Glomerular visceral epithelial cell (primary cell): ENCODE measurements at regions not wholly inside any gene's neighbourhood (a gene's known extent, or its start where the extent isn't known, plus 50 kb on each side); places are given as distances from the start of the nearest gene placed in this dataset.
"Not testable (repeated sequence)": the region's sequence is repeated elsewhere in the genome, so short reads cannot be mapped to it uniquely, and the experiment has no call there.

ENCODE experiments used
- DNase-seq: peaks from one replicate; pipeline ENCODE4 v3.0.0-alpha.2; 2016; ENCODE audit errors: extremely low spot score

DNA sequence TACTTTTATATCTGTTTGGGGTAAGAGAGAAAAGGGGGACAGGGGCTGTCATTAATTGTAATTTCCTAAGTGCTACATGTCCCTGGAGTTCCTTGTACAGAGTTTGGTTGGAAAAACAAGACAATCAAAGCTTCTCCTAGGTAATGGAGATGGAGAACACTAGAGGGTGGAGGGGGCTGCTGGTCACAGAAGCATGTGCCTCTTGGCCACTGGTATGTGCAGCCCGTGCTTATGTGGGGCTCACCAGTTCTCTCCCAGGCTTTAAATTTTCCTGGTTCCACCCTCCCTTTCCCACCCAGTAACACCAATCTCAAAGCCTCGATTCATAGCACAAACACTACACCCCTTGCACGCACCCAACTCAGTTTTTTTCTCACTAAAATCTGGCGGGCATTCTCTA, 165.6 kb downstream of the SAMD5 start:
- DNase-seq = no peak

DNA sequence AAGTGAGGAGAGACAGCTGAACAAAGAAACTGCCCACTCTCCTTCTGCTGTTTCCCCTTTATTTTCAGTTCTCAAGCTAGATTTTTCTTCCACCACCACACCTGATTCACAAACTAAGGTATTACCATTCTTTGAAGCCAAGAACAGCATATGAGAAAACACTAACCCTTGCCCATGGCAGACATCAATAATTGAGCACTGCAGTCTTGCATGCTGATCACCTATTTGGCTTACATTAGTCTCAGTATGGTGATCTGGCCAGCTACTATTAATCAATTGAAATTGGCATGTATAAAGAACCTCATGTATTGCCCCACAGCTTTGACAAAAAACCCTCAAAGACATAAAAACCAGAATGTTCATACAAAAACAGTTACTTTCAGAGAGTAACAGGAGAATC, 166.3 kb downstream of the SAMD5 start:
- DNase-seq = no peak

DNA sequence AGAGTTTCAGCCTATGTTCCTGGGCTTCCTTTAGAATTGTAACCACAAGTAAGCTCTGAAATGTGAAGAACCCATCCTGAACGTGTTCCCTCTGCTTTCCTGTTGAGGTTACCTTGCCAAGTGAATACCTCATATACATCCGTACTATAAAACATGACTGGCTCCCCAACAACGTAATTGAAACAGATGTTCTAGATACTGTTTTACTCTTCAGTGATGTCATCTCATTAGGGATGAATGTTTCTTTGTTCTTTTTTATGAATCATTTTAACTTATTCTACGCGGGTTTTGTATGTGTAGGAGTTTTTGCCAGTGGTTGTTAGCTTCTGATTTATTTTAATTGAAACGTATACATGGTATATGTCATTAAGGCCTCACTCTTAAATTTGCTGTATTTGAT, 166.8 kb downstream of the SAMD5 start:
- no peak for DNase-seq

DNA sequence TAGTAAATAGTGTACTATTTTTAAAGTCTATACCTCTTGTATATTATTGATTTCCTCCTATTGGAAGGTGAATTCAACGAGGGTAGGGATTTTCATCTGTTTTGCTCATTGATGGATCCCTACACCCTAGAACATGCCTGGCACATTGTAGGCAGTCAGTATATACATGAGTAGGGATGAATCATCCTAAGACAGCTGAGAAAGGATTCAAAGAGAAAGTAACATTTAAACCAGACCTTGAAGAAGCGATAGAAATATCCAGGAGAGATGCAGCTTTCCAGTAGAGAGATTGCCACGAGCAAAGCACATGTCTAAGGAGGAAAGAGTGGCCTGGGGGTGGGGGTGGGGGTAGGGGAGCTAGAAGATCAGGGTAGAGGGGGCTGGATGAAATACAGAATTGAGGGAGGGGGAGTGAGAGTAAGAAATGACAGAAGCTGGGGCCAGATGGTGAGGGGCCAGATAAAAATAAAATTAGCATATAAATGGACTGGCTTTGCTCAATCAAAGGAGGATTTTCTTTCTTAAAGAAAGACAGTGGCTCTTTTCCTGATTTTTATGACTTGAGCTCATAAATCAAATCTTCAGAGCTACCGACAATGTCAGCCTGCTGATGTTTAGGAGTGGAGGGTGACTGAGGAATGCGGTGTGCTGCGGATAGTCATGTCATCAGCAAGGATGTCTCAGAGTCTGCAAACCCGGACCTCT, 168.2 kb downstream of the SAMD5 start:
- DNase-seq = no peak

DNA sequence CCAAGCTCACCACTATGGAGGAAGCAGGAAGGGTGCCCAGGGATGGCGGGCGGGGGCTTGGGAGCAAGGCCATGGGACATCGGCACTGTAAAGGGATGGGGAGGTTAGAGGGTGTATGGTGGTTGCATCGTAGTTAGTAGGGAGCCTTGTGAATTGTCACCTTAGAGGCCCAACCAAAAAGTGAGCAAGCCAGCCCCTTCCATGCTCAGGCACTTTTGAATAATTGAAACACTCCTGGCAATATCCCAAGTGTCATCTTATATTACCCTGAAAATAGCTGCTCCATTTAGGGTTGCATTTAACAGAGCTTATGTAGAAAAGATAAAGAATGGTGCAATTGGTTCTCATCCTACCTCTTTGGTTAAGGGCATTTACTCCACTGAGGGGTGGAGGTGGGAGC, 169.2 kb downstream of the SAMD5 start:
- no peak for DNase-seq

DNA sequence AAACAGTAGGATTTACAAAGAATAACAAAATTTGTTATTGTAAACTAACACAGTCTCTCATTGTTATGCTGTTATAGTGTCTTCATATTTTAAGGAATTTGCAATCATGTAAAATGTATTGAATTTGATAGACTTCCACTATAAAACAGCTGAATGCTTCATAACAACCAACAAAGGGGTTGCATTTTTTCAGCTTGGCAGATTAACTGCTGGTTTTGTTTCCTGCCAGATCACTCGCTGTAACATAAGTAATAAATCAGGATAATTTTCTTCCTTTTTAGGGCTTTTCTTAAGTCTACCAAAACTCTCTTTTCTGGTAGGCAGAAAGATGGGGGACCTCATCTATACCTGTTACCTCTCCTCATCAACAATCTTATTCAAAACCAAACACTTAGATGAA, 169.8 kb downstream of the SAMD5 start:
- no peak for DNase-seq

DNA sequence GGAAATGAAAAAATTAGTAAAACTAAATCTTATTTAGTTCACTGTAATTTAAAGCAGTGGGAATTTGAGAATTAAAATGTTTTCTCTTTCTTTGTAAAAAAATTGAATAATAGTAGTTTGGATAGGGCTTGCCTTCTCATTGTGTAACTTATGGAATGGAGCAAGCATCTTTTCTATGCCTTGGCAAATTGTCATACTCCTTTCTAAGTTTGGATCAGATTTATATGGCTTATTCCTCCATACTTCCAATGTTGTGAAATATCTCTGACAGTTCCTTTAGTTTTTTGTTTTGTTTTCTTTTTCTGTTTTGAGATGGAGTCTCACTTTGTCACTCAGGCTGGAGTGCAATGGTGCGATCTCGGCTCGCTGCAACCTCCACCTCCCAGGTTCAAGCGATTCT, 176.4 kb downstream of the SAMD5 start:
- no peak for DNase-seq

DNA sequence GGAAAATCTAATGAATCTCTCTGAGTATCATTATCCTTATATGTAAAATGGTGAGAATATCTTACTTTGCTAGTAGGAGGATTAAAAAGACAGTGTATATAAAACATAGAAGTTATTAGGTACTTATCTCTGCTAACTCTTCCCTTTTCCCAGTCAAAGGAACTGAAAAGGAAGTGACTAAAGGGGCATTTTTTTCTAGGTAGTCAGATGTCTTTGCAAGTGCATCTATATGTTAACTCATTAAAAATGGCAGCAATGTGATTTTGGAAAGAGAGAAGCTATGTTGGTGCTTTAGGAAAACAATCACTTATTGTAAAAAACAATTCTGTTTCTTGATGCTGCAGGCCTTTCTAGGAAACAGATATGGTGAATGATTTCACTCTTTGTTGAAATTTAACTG, 180.9 kb downstream of the SAMD5 start:
- no peak for DNase-seq

DNA sequence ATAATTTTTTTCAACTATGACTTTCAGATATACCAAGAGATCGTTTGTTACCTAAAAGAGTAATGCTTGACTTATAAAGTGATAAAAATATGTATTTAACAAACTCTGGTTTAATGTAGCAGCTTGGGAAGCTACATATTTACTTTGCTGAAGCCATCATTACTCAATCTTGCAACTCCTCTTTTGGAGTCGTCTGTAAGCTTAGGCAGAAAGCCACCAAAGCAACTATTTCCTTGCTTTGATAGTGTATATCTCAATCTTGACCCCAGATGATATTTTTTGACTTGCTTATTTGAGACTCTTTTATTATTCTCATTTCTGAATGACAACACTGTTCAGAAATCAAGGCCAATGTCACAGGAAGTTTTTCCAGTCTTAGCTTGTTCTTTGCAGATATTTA, 183.0 kb downstream of the SAMD5 start:
- no peak for DNase-seq

DNA sequence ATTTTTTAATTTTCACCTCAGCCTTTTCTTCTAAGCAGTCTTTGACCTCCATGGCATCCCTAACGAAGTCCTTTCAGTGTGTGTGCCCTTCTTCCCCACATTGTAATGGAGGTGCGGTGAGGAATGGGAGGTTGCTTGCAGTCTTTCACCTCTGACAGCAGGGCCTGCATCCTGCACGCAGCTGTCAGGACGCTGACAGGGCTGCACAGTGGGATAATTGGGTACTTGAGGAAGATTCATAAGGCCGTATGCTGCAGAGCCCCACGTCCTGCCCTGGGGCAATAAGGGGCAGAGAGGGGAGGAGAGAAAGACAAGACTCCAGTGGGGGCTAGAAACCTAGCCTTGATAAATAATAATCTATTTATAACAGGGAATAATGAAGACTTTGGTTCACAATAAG, 184.7 kb downstream of the SAMD5 start:
- DNase-seq = no peak

DNA sequence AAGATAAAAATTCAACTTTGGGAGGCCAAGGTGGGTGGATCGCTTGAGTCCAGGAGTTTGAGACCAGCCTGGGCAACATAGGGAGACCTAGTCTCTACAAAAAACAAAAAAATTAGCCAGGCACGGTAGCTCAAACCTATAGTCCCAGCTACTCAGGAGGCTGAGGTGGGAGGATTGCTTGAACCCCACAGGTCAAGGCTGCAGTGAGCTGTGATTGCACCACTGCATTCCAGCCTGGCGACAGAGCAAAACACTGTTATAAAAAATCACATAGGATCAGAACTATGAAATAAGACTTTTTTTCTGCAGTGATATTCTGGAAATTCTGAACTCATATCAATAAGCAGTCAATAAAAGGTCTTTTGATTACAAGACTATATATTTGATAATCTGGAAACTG, 186.1 kb downstream of the SAMD5 start:
- not testable (repeated sequence) for DNase-seq

DNA sequence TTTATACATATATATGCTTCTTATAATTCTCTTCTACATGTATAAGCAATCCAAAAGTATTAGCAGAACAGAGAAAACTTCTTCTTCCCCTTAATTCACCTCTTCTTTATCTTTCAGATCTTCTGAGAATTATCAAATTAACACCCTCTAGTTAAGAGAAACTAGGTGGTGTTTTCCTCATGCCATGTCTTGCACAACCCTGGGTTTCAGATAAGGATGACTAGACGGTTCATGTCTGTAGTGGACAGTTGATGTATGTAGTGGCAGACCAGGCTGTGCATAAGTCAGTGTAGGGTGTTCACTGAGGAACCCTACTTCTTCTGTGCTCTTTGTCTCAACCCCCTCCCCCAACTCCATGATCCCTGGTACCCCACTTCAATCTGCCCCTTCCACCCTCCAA, 187.3 kb downstream of the SAMD5 start:
- no peak for DNase-seq

DNA sequence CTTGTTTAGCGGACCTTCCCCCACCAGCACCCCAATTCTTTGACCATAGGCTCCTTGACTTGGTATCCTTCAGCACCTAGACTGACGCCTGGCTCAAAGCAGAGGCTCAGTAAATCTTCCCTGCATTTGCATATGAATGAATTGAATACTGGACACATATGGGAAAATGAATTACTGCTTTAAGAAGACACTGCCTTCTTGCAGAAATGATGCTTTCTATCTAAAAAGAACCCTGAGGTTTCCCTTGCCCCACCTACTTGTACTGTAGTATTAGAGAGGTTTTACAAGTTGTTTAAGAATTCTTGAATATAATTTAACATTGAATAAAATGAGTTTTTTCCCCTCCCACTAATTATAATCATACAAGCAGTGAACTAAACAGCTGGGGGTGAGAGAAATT, 190.7 kb downstream of the SAMD5 start:
- DNase-seq = no peak

DNA sequence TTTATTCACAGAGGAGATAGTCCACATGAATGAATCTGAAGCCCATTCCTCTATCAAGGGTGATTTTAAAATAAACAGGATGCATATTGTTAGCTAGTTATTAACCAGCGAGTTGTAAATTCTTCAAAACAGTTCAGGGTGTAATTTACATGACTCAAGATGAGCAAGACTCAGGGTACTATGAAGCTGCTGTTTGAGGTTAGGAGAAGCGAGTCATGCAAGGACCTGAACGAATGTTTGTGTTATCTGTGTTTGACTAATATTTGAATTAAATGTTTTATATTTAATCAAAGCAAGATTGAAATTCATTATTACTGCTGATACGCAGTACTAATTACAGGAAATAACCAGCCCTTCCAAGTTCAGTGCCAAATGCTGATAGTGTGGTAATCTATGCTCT, 191.1 kb downstream of the SAMD5 start:
- peak; percentile 22 for DNase-seq

DNA sequence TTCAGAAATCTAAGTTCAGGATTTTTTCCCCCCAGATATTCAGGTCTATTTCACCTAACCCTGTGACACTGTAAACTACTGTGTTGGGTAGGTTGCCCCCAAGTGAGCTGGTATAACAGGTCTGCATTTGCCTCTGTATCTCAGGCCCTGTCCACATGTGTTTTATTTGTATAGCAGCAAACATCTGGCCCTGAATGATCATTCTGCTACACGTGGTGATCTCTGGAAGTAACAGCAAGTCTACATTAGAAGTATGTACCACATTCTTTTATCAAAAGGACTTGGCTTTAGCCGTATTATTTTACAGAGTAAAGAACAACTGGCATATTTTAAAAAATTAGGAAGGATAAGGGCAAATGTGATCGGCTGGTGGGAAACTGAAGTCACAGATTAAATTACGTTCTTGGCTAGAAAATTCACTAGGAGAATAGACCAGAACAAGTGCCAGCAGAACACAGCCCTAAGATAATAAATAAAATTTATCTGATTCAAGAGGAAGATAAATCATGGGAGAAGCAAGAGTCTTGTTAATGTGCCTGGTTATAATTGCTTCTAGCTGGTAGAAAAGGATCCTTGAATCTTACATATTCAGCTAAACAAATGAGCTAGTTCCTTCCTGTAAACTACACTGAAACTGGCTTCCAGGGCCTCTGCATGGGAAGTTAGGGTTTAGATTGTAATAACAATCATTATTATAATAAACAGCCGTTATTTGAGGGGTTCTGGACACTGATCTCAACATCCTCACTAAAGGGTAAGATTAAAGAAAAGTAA, 192.1 kb downstream of the SAMD5 start:
- no peak for DNase-seq

DNA sequence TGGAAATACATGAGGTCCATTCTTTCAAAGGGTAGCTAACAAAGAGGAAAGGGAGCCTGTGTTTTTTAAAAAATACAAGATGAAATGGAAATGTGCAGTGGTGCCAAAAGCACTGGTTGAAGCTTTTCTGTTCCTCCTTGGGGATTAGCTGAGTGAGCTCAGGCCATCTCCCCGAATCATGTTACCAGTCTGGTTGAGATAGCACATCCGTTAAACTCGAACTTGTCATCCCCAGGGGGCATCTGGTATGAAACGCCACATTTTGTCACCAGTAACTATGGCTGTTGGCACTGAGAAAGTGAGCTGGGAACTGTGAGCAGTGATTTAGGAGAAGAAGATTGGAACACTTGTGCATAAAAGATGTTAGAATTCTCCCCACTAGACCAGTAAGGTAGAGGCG, 196.2 kb downstream of the SAMD5 start:
- no peak for DNase-seq

DNA sequence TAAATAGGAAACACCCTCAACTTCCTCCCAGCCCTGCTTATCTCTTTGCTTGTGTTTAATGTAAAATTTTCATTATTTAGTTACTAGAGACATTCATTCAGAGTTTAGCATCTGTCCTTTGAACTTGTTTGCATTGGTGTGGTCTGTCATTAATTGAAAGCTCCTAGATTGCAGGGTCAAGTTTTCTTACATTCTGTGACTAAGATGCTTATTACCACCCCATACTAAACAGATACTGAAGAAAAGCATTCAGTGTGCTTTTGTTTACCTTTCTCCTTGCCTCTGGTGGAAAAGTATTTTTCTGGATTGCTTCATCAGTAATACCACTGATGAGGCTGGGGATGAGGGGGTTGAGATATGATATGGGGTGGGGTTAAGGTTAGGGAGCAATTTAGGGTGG, 199.0 kb downstream of the SAMD5 start:
- DNase-seq = no peak

DNA sequence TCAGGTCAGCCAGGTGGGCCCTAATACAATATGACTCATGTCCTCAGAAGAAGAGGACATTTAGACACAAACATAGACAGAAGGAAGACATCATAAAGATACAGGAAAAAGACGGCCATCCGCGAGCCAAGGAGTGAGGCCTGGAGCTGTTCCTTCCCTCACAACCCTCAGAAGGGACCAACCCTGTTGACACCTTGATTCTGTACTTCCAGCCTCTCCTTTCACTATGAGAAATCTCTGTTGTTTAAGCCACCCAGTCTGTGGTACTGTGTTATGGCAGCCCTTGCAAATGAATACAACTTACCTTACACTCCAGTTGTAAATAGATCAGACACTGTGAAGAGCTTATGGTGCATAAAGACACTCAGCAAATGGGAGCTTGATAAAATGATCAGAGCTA, 199.7 kb downstream of the SAMD5 start:
- no peak for DNase-seq

DNA sequence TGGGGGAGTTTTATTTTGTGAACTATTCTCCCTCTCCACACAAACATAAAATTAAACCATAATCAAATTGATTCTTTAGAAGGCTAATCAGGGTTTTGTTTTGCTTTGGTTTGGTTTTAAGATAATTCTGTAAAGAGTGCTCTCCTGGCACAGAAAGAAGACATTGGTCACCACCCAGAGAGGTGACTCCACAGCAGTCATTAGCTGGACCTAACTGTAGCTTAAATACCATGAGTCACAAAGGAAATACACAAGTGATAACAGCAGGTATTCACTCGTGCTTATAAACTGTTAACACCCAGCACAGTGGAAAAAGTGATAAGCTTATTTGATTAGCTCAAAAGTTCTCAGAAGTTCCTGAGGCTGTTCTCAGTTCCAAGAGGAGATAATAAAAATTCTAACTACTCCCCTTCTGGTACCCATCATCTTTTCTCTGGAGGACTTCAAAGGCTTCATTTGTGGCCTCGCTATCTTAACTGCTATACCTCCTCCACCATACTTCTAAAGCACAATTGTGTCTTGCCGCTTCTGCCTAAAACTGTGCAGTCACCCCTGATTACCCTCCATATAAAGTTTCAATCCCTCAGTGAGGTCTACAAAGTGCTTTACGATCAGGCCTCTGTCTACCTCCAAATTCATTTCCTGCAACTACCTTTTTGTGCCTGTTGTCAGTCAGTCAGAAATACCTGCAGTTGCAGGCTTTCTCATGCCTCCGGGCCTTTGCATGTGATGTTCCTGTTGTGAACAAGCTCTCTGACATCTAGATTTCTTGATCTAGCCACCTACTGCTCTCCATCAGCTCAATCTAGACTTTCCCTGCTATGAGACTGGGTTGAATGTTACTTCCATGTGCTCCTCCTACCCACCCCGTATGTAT, 201.1 kb downstream of the SAMD5 start:
- DNase-seq = no peak

DNA sequence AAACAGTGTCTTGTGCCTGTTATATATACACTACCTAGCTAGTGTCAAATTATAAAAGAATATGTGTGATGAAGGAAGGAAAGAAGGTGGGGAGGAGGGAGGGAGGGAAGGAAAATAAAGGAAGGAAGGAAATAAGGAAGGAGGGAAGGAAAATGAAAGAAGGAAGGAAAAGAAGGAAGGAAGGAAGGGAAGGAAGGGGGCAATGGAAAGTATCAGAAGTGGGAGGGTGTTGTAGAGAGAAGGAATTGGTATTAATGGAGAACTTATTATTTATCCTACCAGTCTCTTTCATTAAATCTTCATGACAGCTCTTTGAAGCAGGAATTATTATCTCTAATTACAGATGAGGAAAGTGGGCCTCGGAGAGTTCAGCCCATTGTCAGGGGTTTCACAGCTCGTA, 202.4 kb downstream of the SAMD5 start:
- no peak for DNase-seq

DNA sequence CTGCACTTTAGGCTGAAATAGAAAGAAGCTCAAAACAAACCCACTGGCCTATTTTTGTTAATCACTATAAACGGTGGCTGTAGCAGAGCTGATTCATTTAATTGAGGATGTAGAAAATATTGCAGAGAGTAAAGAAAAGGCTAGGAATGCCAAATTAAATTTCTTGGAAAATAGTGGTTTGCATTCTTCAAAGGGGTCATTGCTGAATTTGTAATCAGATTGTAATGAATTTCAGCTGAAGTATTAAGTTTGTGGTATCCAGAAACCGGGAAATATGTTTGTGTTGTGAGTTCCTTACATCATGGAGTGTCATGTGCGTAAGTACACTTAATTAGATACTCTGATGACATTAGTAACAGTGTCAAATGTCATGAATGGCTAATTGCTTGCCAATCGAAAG, 203.0 kb downstream of the SAMD5 start:
- DNase-seq = no peak

DNA sequence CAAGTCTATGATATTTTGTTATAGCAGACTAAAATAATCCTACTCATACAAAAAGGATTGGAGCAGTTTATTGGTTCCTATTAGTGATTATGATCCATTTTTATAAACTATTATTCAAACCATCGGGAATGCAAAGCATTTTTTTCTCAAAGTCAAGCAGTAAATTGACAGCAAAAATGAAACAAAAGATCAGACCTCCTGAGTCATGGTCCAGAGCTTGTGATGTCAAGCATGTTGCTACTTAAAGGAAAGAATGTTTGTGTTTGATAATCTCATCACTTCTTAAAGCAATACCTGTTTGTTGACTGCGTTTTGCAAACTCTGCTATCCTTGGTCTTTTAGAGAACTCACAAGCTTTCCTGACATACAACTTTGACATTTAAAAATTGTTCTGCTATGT, 204.4 kb downstream of the SAMD5 start:
- DNase-seq = no peak

DNA sequence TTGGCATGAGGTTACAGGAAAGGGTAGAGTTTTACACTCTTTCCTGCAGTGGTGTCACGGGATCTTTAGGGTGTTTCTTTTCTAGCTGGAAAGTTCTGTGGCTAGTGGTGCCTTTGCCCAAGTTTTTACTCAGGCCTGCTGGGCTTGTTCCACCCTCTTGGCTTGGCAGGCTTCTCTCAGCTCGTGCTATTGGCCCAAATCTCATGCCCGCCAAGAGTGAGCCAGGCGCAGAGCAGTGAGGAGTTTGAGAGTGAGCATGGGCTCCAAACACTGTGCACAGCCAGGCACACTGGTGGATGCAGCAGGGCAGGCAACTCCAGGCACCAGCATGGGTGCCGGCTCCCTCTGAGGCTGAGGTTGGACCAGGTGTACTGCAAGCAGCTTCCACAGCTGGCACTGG, 206.5 kb downstream of the SAMD5 start:
- no peak for DNase-seq
